Right atrium auricular region (tissue), 2 donors: ENCODE measurements at regions not wholly inside any gene's neighbourhood (a gene's known extent, or its start where the extent isn't known, plus 50 kb on each side); places are given as distances from the start of the nearest gene placed in this dataset.

Source experiments
- DNase-seq: peaks from one replicate; pipeline ENCODE4 v3.0.0-alpha.2; 2019; ENCODE audit warnings: low spot score
- H3K27ac ChIP-seq, 2 donors: fragments of 200-600 bp; sonication (generic); 1 replicate in 1 of 2; 2 replicates in 1 of 2; pipeline ENCODE4 v1.5.1; 2016 to 2019
- H3K27me3 ChIP-seq, 2 donors: fragments of 200-600 bp; sonication (generic); one replicate each; pipeline versions ENCODE4 v1.5.1 to v1.6.0; 2017 to 2019
- H3K36me3 ChIP-seq: fragments of 200-600 bp; sonication (generic); one replicate; pipeline ENCODE4 v1.5.1; 2016
- H3K4me1 ChIP-seq, 2 donors: fragments of 200-600 bp; sonication (generic); one replicate each; pipeline versions ENCODE4 v1.5.1 to v1.6.0; 2017 to 2019
- H3K4me3 ChIP-seq, 2 donors: fragments of 200-600 bp; sonication (generic); 1 replicate in 1 of 2; 2 replicates in 1 of 2; pipeline ENCODE4 v1.5.1; 2017 to 2019; ENCODE audit warnings: mild to moderate bottlenecking in 1 of 2, moderate library complexity in 1 of 2
- H3K9me3 ChIP-seq, 2 donors: fragments of 200-600 bp; sonication (generic); one replicate each; pipeline ENCODE4 v1.5.1; 2019
- TF ChIP-seq, protein P1 (sequence below), 2 donors: fragments of 200-600 bp; sonication (generic); IDR thresholded peaks; one replicate each; pipeline ENCODE4 v1.5.1; 2019; ENCODE audit warnings: antibody characterized with exemption in 2 of 2

GRCh38 chr11:11146830-11147229 is 206.2 kb downstream of the CSNK2A3 start:
- peaks cover 0 to 27% of the 10 kb centered on the region in 2 donors for H3K4me1 ChIP-seq
- H3K36me3 ChIP-seq: no peaks in the 10 kb centered on the region
- H3K27ac ChIP-seq: peak overlapping the region in 1 of 2 donors; percentile 57
- H3K27me3 ChIP-seq: no peaks in the 10 kb centered on the region
- no peak overlapping the region for H3K4me3 ChIP-seq
- DNase-seq: no peak
- no peaks in the 10 kb centered on the region for H3K9me3 ChIP-seq
- TF ChIP-seq, protein P1, sequence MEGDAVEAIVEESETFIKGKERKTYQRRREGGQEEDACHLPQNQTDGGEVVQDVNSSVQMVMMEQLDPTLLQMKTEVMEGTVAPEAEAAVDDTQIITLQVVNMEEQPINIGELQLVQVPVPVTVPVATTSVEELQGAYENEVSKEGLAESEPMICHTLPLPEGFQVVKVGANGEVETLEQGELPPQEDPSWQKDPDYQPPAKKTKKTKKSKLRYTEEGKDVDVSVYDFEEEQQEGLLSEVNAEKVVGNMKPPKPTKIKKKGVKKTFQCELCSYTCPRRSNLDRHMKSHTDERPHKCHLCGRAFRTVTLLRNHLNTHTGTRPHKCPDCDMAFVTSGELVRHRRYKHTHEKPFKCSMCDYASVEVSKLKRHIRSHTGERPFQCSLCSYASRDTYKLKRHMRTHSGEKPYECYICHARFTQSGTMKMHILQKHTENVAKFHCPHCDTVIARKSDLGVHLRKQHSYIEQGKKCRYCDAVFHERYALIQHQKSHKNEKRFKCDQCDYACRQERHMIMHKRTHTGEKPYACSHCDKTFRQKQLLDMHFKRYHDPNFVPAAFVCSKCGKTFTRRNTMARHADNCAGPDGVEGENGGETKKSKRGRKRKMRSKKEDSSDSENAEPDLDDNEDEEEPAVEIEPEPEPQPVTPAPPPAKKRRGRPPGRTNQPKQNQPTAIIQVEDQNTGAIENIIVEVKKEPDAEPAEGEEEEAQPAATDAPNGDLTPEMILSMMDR (IDR thresholded peaks at IDR 0.05): no peak

DNA sequence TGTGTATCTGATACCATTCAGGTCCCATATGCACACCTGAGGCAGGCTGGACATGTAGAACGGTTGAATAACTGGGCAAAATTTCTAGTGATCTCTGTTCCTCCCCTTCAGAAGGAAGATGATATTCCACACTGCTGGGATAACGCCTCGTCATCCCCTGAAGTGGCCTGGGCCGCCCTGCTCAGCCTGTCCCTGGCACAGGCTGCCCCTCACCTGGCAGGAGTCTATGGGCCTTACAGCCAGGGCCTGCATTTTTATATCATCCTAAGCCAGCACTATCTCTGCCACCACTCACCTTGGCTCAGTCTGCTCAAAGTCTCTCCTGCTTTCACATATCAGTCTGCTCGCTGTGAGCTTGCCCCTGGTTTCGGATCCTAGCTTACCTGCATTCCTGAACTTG is 209.2 kb downstream of the CSNK2A3 start:
- H3K27me3 ChIP-seq: no peaks in the 10 kb centered on the region
- H3K4me1 ChIP-seq: peaks cover 0 to 30% of the 10 kb centered on the region in 2 donors
- no peak for DNase-seq
- H3K27ac ChIP-seq: no peak overlapping the region
- no peak overlapping the region for H3K4me3 ChIP-seq
- TF ChIP-seq, protein P1 (IDR thresholded peaks at IDR 0.05): no peak
- H3K9me3 ChIP-seq: no peaks in the 10 kb centered on the region
- H3K36me3 ChIP-seq: no peaks in the 10 kb centered on the region

DNA sequence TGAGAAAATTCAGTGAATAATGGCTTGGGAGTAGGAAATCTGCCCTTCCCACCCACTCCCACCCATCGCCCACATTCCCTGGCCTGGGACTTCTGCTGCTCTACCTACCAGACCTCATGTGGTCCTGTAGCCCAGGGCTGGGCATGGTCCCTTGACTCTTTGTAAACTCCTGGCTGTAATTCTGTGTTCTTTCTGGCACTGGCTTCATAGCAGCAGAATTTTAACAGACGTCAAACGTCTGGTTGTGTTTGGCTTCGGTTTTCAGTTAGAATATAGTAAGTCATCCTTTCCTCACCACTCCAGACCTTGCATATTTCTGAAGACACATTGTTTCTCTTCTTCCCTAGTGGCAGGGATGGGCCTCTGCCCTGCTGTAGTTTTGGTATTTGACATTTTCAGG is 210.6 kb downstream of the CSNK2A3 start:
- Histone ChIP-seq H3K27me3 (no peaks in the 10 kb centered on the region), H3K9me3 (no peaks in the 10 kb centered on the region), H3K36me3 (no peaks in the 10 kb centered on the region), H3K4me3 (no peak overlapping the region), H3K4me1 (peaks cover 0 to 16% of the 10 kb centered on the region in 2 donors), H3K27ac (no peak overlapping the region)
- TF ChIP-seq, protein P1 (IDR thresholded peaks at IDR 0.05): no peak
- no peak for DNase-seq

- no peaks in the 10 kb centered on the region for H3K36me3 ChIP-seq
- H3K9me3 ChIP-seq: no peaks in the 10 kb centered on the region
- no peak for DNase-seq
- TF ChIP-seq, protein P1 (IDR thresholded peaks at IDR 0.05): no peak
- H3K27me3 ChIP-seq: no peaks in the 10 kb centered on the region
- no peak overlapping the region for H3K27ac ChIP-seq
- H3K4me3 ChIP-seq: no peak overlapping the region
- H3K4me1 ChIP-seq: peaks cover 0 to 10% of the 10 kb centered on the region in 2 donors
Observed at GRCh38 chr11:11141065-11141464, 212.0 kb downstream of the CSNK2A3 start.

- no peaks in the 10 kb centered on the region for H3K9me3 ChIP-seq
- no peak for DNase-seq
- peaks cover 0 to 10% of the 10 kb centered on the region in 2 donors for H3K4me1 ChIP-seq
- H3K4me3 ChIP-seq: no peak overlapping the region
- TF ChIP-seq, protein P1 (IDR thresholded peaks at IDR 0.05): no peak
- no peaks in the 10 kb centered on the region for H3K27me3 ChIP-seq
- no peak overlapping the region for H3K27ac ChIP-seq
- H3K36me3 ChIP-seq: no peaks in the 10 kb centered on the region
Observed at GRCh38 chr11:11140510-11140909, 212.5 kb downstream of the CSNK2A3 start.

GRCh38 chr11:11137339-11137738 is 215.7 kb downstream of the CSNK2A3 start:
- DNase-seq: no peak
- Histone ChIP-seq H3K27ac (no peak overlapping the region), H3K36me3 (no peaks in the 10 kb centered on the region), H3K27me3 (no peaks in the 10 kb centered on the region), H3K4me3 (no peak overlapping the region), H3K4me1 (peaks cover 0 to 7% of the 10 kb centered on the region in 2 donors), H3K9me3 (no peaks in the 10 kb centered on the region)
- TF ChIP-seq, protein P1 (IDR thresholded peaks at IDR 0.05): no peak
